ENCODE measurements at regions not wholly inside any gene's neighbourhood (a gene's known extent, or its start where the extent isn't known, plus 50 kb on each side); places are given as distances from the start of the nearest gene placed in this dataset.

DNA sequence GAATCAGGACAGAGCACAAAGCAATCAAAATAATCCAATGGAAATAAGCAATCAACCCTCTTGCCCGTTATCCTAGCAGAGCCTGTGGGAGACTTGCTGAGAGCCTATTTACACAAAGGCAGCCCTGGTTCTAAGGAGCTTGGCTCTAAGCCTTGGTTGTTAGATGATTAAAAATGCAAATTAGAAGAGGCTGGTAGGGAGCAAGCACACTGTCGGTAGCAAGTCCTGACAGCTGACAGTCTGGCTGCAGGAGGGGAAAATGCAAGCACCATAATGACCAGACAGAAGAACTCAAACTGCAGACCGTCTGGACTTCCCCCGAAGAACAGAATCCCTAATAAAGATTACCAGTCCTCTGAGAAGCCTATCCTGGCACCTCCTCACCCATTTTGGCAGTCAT lies 131.8 kb upstream of the CTTNBP2 start:
- H3K9ac ChIP-seq (ENCODE audit: extremely low read depth, low read length, poor library complexity, severe bottlenecking), result no peak overlapping the region
- DNase-seq, result peak; percentile 61

DNA sequence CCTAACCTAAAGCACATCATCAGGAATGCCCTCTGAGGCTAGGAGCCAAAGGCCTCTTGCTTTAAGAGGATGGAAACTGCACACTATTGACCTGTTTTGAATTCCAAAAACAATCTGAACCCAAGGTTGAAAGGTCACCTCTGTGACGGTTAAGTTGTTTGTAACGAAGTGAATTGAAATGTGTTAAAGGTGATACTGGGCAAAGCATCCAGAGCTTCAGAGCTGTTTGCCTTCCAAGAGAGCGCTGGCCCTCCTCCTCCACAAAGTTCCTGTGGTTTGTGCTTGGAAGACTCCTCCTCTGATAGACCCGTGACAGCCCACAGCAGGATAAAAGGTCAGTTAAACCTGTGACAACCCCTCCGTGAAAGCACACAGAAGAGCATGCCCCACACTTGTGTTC lies 133.7 kb upstream of the CTTNBP2 start:
- Mint-ChIP-seq H3K27ac (no peak overlapping the region), H3K4me3 (no peak overlapping the region), H3K36me3 (ENCODE audit: low read depth) (no peaks in the 10 kb centered on the region), H3K4me1 (peaks cover 20% of the 10 kb centered on the region), H3K27me3 (ENCODE audit: insufficient read depth) (peaks cover 3% of the 10 kb centered on the region), H3K9me3 (peaks cover 2% of the 10 kb centered on the region)
- no peak for DNase-seq
- TF ChIP-seq, protein P1, sequence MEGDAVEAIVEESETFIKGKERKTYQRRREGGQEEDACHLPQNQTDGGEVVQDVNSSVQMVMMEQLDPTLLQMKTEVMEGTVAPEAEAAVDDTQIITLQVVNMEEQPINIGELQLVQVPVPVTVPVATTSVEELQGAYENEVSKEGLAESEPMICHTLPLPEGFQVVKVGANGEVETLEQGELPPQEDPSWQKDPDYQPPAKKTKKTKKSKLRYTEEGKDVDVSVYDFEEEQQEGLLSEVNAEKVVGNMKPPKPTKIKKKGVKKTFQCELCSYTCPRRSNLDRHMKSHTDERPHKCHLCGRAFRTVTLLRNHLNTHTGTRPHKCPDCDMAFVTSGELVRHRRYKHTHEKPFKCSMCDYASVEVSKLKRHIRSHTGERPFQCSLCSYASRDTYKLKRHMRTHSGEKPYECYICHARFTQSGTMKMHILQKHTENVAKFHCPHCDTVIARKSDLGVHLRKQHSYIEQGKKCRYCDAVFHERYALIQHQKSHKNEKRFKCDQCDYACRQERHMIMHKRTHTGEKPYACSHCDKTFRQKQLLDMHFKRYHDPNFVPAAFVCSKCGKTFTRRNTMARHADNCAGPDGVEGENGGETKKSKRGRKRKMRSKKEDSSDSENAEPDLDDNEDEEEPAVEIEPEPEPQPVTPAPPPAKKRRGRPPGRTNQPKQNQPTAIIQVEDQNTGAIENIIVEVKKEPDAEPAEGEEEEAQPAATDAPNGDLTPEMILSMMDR (conservative IDR thresholded peaks at IDR 0.05), result no peak
- Histone ChIP-seq H3K36me3 (ENCODE audit: control insufficient read depth, insufficient read depth, low read length) (no peaks in the 10 kb centered on the region), H3K27ac (ENCODE audit: low read depth, low read length) (no peak overlapping the region), H3K9ac (ENCODE audit: extremely low read depth, low read length, poor library complexity, severe bottlenecking) (no peak overlapping the region), H3K9me3 (ENCODE audit: control insufficient read depth, low read length) (no peaks in the 10 kb centered on the region), H3K27me3 (ENCODE audit: control insufficient read depth, insufficient read depth, low read length, poor library complexity, severe bottlenecking) (no peaks in the 10 kb centered on the region), H3K4me1 (ENCODE audit: control insufficient read depth, insufficient read depth, low read length) (peaks cover 3% of the 10 kb centered on the region), H3K4me3 (ENCODE audit: low read length) (no peak overlapping the region)
- 80 to 90% methylated on average over 2 to 5 of the region's 5 CpGs for WGBS, 2 experiments (ENCODE audit: insufficient coverage in 1 of 2, insufficient read length in 1 of 2)

More for the DNA sequence above, 131.8 kb upstream of the CTTNBP2 start:
- Histone ChIP-seq H3K36me3 (ENCODE audit: control insufficient read depth, insufficient read depth, low read length) (no peaks in the 10 kb centered on the region), H3K9me3 (ENCODE audit: control insufficient read depth, low read length) (no peaks in the 10 kb centered on the region), H3K27me3 (ENCODE audit: control insufficient read depth, insufficient read depth, low read length, poor library complexity, severe bottlenecking) (no peaks in the 10 kb centered on the region), H3K4me1 (ENCODE audit: control insufficient read depth, insufficient read depth, low read length) (peaks cover 3% of the 10 kb centered on the region), H3K4me3 (ENCODE audit: low read length) (no peak overlapping the region), H3K27ac (ENCODE audit: low read depth, low read length) (no peak overlapping the region)
- WGBS, 2 experiments (ENCODE audit: insufficient coverage in 1 of 2, insufficient read length in 1 of 2), result 32 to 33% methylated on average over 2 to 4 of the region's 4 CpGs
- Mint-ChIP-seq H3K27me3 (ENCODE audit: insufficient read depth) (peaks cover 3% of the 10 kb centered on the region), H3K4me3 (no peak overlapping the region), H3K4me1 (peaks cover 24% of the 10 kb centered on the region), H3K36me3 (ENCODE audit: low read depth) (no peaks in the 10 kb centered on the region), H3K9me3 (peaks cover 2% of the 10 kb centered on the region), H3K27ac (no peak overlapping the region)
- TF ChIP-seq, protein P1 (conservative IDR thresholded peaks at IDR 0.05), result no peak

DNA sequence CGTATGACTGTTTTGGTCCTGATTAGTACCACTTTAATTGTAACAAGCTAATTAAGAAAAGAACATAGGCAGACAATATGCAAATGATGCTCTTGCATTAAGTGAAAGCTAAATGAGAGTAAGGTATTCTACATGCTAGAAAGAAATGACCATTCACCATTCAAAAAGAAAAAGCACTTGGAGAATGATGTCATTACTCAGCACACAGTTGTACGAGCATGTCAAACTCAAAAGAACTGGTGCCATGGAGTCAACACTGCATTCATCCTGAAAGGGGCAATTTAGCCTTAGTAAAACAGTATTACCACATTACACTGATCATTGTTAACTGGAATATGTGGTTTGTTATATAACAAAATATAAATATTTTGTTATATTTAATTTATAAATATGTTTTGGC lies 136.2 kb upstream of the CTTNBP2 start:
- H3K36me3 Mint-ChIP-seq (ENCODE audit: low read depth), result no peaks in the 10 kb centered on the region
- peaks cover 2% of the 10 kb centered on the region for H3K9me3 Mint-ChIP-seq
- Histone ChIP-seq H3K27ac (ENCODE audit: low read depth, low read length) (no peak overlapping the region), H3K4me3 (ENCODE audit: low read length) (no peak overlapping the region), H3K4me1 (ENCODE audit: control insufficient read depth, insufficient read depth, low read length) (no peaks in the 10 kb centered on the region), H3K36me3 (ENCODE audit: control insufficient read depth, insufficient read depth, low read length) (no peaks in the 10 kb centered on the region), H3K9ac (ENCODE audit: extremely low read depth, low read length, poor library complexity, severe bottlenecking) (no peak overlapping the region), H3K27me3 (ENCODE audit: control insufficient read depth, insufficient read depth, low read length, poor library complexity, severe bottlenecking) (no peaks in the 10 kb centered on the region), H3K9me3 (ENCODE audit: control insufficient read depth, low read length) (no peaks in the 10 kb centered on the region)
- no peak for DNase-seq
- peaks cover 8% of the 10 kb centered on the region for H3K4me1 Mint-ChIP-seq
- no peak overlapping the region for H3K4me3 Mint-ChIP-seq
- TF ChIP-seq, protein P1 (conservative IDR thresholded peaks at IDR 0.05), result no peak
- H3K27me3 Mint-ChIP-seq (ENCODE audit: insufficient read depth), result no peaks in the 10 kb centered on the region
- WGBS, 2 experiments (ENCODE audit: insufficient coverage in 1 of 2, insufficient read length in 1 of 2), result 100% methylated on average over 1 to 2 of the region's 2 CpGs
- no peak overlapping the region for H3K27ac Mint-ChIP-seq
